Hepatocyte (in vitro differentiated cells): ENCODE measurements at regions not wholly inside any gene's neighbourhood (a gene's known extent, or its start where the extent isn't known, plus 50 kb on each side); places are given as distances from the start of the nearest gene placed in this dataset.

Experiments used
- DNase-seq: peaks from one replicate; pipeline ENCODE4 v3.0.0-alpha.2; 2016; ENCODE audit warnings: low spot score
- H2AFZ ChIP-seq: fragments of 200-600 bp; sonication (generic); 2 replicates; pipeline ENCODE4 v1.6.0; 2016; ENCODE audit warnings: antibody characterized with exemption, mild to moderate bottlenecking
- H3K27ac ChIP-seq: fragments of 200-600 bp; sonication (generic); 2 replicates; pipeline ENCODE4 v1.5.1; 2016; ENCODE audit warnings: mild to moderate bottlenecking
- H3K27me3 ChIP-seq: fragments of 200-600 bp; sonication (generic); 2 replicates; pipeline ENCODE4 v1.6.1; 2016
- H3K36me3 ChIP-seq: fragments of 200-600 bp; sonication (generic); replicated peaks from 2 replicates; pipeline ENCODE4 v1.5.1; 2016; ENCODE audit warnings: low read depth; ENCODE audit not compliant: insufficient read depth
- H3K4me1 ChIP-seq: fragments of 200-600 bp; sonication (generic); 2 replicates; pipeline ENCODE4 v1.5.1; 2016; ENCODE audit warnings: mild to moderate bottlenecking, moderate library complexity; ENCODE audit not compliant: insufficient read depth
- H3K4me2 ChIP-seq: fragments of 200-600 bp; sonication (generic); 2 replicates; pipeline ENCODE4 v1.6.0; 2016
- H3K4me3 ChIP-seq: fragments of 200-600 bp; sonication (generic); 2 replicates; pipeline ENCODE4 v1.5.1; 2016; ENCODE audit warnings: mild to moderate bottlenecking
- H3K79me2 ChIP-seq: fragments of 200-600 bp; sonication (generic); 2 replicates; pipeline ENCODE4 v1.6.0; 2017; ENCODE audit warnings: mild to moderate bottlenecking
- H3K9me2 ChIP-seq: fragments of 200-600 bp; sonication (generic); replicated peaks from 2 replicates; pipeline ENCODE4 v1.6.0; 2017; ENCODE audit warnings: mild to moderate bottlenecking; ENCODE audit not compliant: insufficient read depth
- H3K9me3 ChIP-seq: fragments of 200-600 bp; sonication (generic); 2 replicates; pipeline ENCODE4 v1.5.1; 2016; ENCODE audit warnings: low read depth, mild to moderate bottlenecking
- H4K20me1 ChIP-seq: fragments of 200-600 bp; sonication (generic); 2 replicates; pipeline ENCODE4 v1.6.0; 2016; ENCODE audit warnings: mild to moderate bottlenecking; ENCODE audit not compliant: insufficient read depth, poor library complexity, severe bottlenecking
- EZH2 ChIP-seq: fragments of 200-600 bp; sonication (generic); IDR thresholded peaks from 2 replicates; pipeline ENCODE4 v1.6.1; 2016; ENCODE audit warnings: antibody characterized with exemption, mild to moderate bottlenecking, borderline replicate concordance
- EZH2phosphoT487 ChIP-seq: fragments of 200-600 bp; sonication (generic); IDR thresholded peaks from one replicate; pipeline ENCODE4 v1.6.1; 2018; ENCODE audit warnings: antibody characterized with exemption, mild to moderate bottlenecking, low read depth, moderate library complexity; ENCODE audit not compliant: unreplicated experiment, severe bottlenecking
- WGBS: methylation state at CpG from one replicate; pipeline ENCODE4 v1.1.6; 2016; ENCODE audit warnings: low lambda C conversion rate; ENCODE audit errors: missing lambda C conversion rate; 5-methylcytosine and 5-hydroxymethylcytosine counted together
- TF ChIP-seq, protein P1 (sequence below): fragments of 200-600 bp; sonication (generic); IDR thresholded peaks from 2 replicates; pipeline ENCODE4 v1.5.1; 2016; ENCODE audit warnings: antibody characterized with exemption, mild to moderate bottlenecking; ENCODE audit not compliant: poor library complexity

DNA sequence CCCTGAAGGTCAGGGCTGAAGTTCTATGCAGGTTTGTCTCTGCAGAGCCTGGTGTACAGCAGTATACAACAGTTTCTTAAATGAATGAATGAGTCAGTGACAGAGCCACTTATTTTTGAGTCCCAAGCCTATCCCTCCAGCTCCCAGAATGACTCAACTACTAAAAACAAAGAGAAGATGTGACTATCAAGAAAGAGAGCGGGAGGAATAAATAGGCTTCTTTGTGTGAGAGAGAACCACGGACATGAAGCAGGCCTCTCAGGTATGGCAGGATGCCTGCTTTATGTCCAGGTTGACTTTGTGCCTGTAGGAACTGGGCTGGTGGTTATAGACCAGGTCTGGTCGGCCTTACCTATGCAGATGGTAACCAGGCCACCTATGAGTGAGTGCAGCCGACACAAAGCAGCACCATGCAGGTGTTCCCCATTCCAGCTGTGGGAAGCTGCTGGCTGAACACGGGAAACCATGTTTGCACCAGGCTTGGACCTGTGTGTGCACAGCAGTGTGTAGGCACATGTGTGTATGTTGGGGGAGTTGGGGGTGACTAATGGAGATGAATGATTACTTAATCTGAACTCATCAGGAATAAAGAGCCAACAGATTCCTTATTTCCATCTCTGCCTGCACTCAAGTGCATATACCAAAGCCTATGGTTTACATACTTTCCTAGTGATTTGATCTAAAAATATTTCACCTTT, 171.0 kb downstream of the OSR1 start:
- Histone ChIP-seq H3K36me3 (no peaks in the 10 kb centered on the region), H3K9me3 (no peaks in the 10 kb centered on the region), H3K27ac (no peak overlapping the region), H3K4me2 (no peak overlapping the region), H3K79me2 (no peaks in the 10 kb centered on the region), H3K27me3 (no peaks in the 10 kb centered on the region), H3K4me1 (no peaks in the 10 kb centered on the region), H3K9me2 (no peaks in the 10 kb centered on the region), H4K20me1 (no peaks in the 10 kb centered on the region), H2AFZ (no peak overlapping the region), H3K4me3 (no peak overlapping the region)
- DNase-seq = no peak
- 79% methylated on average over 5 of the region's 5 CpGs for WGBS
- TF ChIP-seq EZH2phosphoT487 (no peak), EZH2 (no peak)
- TF ChIP-seq, protein P1, sequence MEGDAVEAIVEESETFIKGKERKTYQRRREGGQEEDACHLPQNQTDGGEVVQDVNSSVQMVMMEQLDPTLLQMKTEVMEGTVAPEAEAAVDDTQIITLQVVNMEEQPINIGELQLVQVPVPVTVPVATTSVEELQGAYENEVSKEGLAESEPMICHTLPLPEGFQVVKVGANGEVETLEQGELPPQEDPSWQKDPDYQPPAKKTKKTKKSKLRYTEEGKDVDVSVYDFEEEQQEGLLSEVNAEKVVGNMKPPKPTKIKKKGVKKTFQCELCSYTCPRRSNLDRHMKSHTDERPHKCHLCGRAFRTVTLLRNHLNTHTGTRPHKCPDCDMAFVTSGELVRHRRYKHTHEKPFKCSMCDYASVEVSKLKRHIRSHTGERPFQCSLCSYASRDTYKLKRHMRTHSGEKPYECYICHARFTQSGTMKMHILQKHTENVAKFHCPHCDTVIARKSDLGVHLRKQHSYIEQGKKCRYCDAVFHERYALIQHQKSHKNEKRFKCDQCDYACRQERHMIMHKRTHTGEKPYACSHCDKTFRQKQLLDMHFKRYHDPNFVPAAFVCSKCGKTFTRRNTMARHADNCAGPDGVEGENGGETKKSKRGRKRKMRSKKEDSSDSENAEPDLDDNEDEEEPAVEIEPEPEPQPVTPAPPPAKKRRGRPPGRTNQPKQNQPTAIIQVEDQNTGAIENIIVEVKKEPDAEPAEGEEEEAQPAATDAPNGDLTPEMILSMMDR = no peak

DNA sequence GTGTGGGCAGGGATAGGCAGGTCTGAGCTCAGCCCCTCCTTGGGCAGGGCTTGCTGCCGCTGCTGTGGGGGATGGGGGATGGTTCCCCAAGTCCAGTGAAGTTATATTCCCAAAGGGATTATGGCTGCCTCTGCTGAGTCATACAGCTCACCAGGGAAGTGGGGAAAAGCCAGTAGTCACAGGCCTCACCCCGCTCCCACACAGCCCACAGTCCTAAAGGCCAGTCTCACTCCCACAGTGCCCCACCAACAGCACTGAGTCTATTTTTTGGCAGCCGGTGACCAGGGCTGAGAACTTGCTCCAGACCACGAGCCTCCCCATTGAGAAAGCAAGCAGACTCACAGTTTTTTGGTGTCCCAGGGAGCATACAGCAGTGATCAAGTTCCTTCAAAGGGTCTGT, 173.3 kb downstream of the OSR1 start:
- Histone ChIP-seq H3K4me1 (no peaks in the 10 kb centered on the region), H3K9me3 (no peaks in the 10 kb centered on the region), H4K20me1 (no peaks in the 10 kb centered on the region), H3K4me2 (no peak overlapping the region), H3K36me3 (no peaks in the 10 kb centered on the region), H3K79me2 (no peaks in the 10 kb centered on the region), H3K4me3 (no peak overlapping the region), H3K27ac (no peak overlapping the region), H3K27me3 (no peaks in the 10 kb centered on the region), H3K9me2 (no peaks in the 10 kb centered on the region), H2AFZ (no peak overlapping the region)
- no peak for DNase-seq
- no peak for TF ChIP-seq EZH2
- no peak for TF ChIP-seq EZH2phosphoT487
- TF ChIP-seq, protein P1 = no peak
- 90% methylated on average over 3 of the region's 4 CpGs for WGBS

DNA sequence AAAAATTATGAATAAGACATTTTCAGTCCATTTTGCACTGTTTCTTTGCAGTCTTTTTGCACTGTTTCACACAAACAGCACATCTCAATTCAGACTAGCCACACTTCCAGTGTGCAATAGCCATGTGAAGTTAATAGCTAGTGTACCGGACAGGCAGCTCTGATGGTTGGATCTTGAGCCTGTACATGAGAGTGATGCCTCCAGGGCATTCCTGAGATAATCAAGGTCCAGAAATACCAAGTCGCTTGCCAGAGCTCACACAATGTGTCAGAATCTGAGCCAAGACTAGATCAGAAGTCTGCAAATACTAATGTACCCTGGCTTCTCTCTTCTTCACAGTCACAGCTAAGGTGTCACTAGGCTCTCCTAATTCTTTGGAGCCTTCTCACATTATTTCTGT, 180.2 kb downstream of the OSR1 start:
- no peak for DNase-seq
- H3K4me1 ChIP-seq = peaks cover 9% of the 10 kb centered on the region

More for the DNA sequence above, 180.2 kb downstream of the OSR1 start:
- Histone ChIP-seq H3K27me3 (no peaks in the 10 kb centered on the region), H3K36me3 (no peaks in the 10 kb centered on the region), H3K4me3 (no peak overlapping the region), H3K27ac (no peak overlapping the region), H3K4me2 (no peak overlapping the region), H3K9me3 (no peaks in the 10 kb centered on the region), H3K79me2 (no peaks in the 10 kb centered on the region), H4K20me1 (no peaks in the 10 kb centered on the region), H3K9me2 (no peaks in the 10 kb centered on the region), H2AFZ (no peak overlapping the region)
- WGBS = 47% methylated on average over 2 of the region's 2 CpGs
- TF ChIP-seq EZH2 (no peak), EZH2phosphoT487 (no peak)
- TF ChIP-seq, protein P1 = no peak
